WERI-Rb-1 (cell line): ENCODE measurements at regions not wholly inside any gene's neighbourhood (a gene's known extent, or its start where the extent isn't known, plus 50 kb on each side); places are given as distances from the start of the nearest gene placed in this dataset.

Experiments
- DNase-seq: peaks from one replicate; pipeline ENCODE4 v3.0.0-alpha.2; 2020
- H3K27ac ChIP-seq: fragments of 250-450 bp; sonication (Bioruptor Pico); 2 replicates; pipeline ENCODE4 v1.5.1; 2020; ENCODE audit warnings: mild to moderate bottlenecking, moderate library complexity
- H3K27me3 ChIP-seq: fragments of 250-450 bp; sonication (Bioruptor Pico); 2 replicates; pipeline ENCODE4 v1.5.1; 2021; ENCODE audit warnings: mild to moderate bottlenecking, low read depth, moderate library complexity; ENCODE audit not compliant: insufficient read depth, severe bottlenecking
- H3K36me3 ChIP-seq: fragments of 250-450 bp; sonication (Bioruptor Pico); 2 replicates; pipeline ENCODE4 v1.5.1; 2020; ENCODE audit warnings: mild to moderate bottlenecking, moderate library complexity
- H3K4me3 ChIP-seq: 2 replicates; pipeline ENCODE4 v1.5.1; 2011; ENCODE audit warnings: low read depth, mild to moderate bottlenecking, control low read depth, low read length
- H3K9me3 ChIP-seq: fragments of 250-450 bp; sonication (Bioruptor Pico); 2 replicates; pipeline ENCODE4 v1.5.1; 2021; ENCODE audit warnings: mild to moderate bottlenecking, moderate library complexity; ENCODE audit not compliant: severe bottlenecking
- TF ChIP-seq, protein P1 (sequence below): IDR thresholded peaks from 2 replicates; pipeline ENCODE4 v1.5.1; 2011; ENCODE audit warnings: low read depth, mild to moderate bottlenecking, control low read depth, inconsistent platforms, low read length

DNA sequence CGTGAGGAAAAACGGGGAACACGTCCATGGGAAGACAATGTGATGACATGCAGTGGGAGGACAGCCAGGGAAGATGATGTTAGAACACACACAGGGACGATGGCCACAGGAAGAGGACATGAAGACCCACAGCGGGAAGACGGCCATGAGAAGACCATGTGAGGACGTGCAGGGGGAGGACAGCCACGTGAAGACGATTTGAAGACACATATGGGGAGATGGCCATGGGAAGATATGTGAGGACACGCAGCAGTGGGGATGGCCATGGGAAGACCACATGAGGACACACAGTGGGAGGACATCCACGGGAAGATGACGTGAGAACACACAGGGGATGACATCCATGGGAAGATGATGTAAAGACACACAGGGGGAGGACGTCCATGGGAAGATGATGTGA, 83.8 kb downstream of the UQCRFS1 start:
- no peak for DNase-seq
- peaks cover 69% of the 10 kb centered on the region for H3K27me3 ChIP-seq
- no peak overlapping the region for H3K27ac ChIP-seq
- H3K9me3 ChIP-seq = no peaks in the 10 kb centered on the region
- no peaks in the 10 kb centered on the region for H3K36me3 ChIP-seq
- TF ChIP-seq, protein P1, sequence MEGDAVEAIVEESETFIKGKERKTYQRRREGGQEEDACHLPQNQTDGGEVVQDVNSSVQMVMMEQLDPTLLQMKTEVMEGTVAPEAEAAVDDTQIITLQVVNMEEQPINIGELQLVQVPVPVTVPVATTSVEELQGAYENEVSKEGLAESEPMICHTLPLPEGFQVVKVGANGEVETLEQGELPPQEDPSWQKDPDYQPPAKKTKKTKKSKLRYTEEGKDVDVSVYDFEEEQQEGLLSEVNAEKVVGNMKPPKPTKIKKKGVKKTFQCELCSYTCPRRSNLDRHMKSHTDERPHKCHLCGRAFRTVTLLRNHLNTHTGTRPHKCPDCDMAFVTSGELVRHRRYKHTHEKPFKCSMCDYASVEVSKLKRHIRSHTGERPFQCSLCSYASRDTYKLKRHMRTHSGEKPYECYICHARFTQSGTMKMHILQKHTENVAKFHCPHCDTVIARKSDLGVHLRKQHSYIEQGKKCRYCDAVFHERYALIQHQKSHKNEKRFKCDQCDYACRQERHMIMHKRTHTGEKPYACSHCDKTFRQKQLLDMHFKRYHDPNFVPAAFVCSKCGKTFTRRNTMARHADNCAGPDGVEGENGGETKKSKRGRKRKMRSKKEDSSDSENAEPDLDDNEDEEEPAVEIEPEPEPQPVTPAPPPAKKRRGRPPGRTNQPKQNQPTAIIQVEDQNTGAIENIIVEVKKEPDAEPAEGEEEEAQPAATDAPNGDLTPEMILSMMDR = no peak
- H3K4me3 ChIP-seq = no peak overlapping the region

DNA sequence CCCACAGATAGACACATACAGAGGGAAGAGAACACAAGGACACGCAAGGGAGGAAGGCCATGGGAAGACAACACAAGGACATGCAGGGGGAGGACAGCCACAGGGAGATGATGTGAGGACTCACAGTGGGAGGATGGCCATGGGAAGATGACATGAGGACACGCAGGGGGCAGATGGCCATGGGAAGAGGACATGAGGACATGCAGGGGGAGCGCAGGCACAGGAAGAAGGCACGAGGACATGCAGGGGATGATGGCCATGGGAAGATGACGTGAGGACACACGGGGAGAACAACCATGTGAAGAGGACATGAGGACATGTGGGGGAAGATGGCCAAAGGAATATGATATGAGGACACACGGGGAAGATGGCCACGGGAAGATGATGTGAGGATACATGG, 84.7 kb downstream of the UQCRFS1 start:
- TF ChIP-seq, protein P1 = no peak
- Histone ChIP-seq H3K9me3 (no peaks in the 10 kb centered on the region), H3K36me3 (no peaks in the 10 kb centered on the region), H3K27ac (no peak overlapping the region), H3K27me3 (peaks cover 72% of the 10 kb centered on the region), H3K4me3 (no peak overlapping the region)
- no peak for DNase-seq

DNA sequence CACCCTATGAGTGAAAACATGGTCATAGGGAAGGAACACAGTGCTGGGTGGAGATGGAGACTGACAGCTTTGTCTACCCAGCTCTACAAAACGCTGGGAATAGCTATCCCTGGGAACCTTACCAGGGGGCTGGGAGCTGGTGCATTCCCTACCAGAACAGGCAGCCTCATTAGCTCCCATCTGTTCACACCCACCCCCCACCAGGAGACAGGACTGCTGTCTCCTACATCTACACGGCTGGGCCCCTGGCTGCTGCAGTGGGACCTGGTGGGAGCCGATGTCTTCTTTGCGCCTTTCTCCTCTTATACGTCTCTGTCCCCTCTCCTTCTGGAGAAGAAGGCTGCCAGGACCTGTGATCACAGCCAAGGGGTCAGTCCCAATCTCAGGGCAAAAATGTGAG, 90.8 kb downstream of the UQCRFS1 start:
- TF ChIP-seq, protein P1 = no peak
- no peak overlapping the region for H3K4me3 ChIP-seq
- H3K36me3 ChIP-seq = no peaks in the 10 kb centered on the region
- H3K27ac ChIP-seq = no peak overlapping the region
- H3K27me3 ChIP-seq = peaks cover 70% of the 10 kb centered on the region
- H3K9me3 ChIP-seq = no peaks in the 10 kb centered on the region
- no peak for DNase-seq

DNA sequence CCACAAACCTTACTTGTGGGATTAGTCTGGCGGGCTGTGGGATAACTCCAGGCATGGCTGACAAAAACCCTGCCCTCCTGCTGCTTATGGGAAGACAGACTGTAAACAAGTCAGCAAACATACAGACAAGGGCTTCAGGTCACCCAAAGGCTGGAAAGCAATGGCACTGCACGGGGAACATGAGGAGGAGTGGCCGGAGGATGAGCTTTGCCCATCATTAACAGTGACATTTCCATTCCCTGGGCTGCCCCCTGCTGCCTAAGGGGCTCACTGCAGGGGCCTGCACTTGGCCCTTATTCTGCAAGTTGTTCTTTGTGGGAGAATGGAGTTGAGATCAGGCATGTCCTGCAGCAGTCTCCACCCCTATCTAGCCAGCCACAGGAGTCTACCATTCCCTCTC, 91.3 kb downstream of the UQCRFS1 start:
- Histone ChIP-seq H3K36me3 (no peaks in the 10 kb centered on the region), H3K9me3 (no peaks in the 10 kb centered on the region), H3K4me3 (no peak overlapping the region), H3K27ac (no peak overlapping the region), H3K27me3 (peaks cover 68% of the 10 kb centered on the region)
- TF ChIP-seq, protein P1 = peak; percentile 68
- no peak for DNase-seq

DNA sequence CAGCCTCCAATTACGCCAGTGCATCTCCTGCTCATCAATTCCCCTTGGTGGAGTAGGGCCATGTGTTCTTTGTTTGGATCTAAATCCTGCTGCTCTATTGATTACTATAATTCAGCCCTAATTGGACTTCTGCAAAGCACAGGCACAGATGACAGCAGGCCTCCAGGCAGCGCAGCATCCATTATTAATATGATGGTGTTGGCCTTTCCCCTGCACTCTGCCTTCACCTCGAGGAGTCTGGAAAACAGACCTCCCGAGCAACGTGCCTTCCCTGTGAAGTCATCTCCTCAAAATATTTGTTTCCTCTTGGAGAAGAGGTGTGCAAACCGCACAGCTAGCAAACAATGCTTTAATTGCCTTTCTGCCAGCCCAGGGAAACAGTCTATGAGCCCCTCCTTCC, 92.5 kb downstream of the UQCRFS1 start:
- peaks cover 5% of the 10 kb centered on the region for H3K9me3 ChIP-seq
- H3K4me3 ChIP-seq = no peak overlapping the region
- DNase-seq = no peak
- H3K27me3 ChIP-seq = peaks cover 68% of the 10 kb centered on the region
- TF ChIP-seq, protein P1 = no peak
- no peak overlapping the region for H3K27ac ChIP-seq
- no peaks in the 10 kb centered on the region for H3K36me3 ChIP-seq

DNA sequence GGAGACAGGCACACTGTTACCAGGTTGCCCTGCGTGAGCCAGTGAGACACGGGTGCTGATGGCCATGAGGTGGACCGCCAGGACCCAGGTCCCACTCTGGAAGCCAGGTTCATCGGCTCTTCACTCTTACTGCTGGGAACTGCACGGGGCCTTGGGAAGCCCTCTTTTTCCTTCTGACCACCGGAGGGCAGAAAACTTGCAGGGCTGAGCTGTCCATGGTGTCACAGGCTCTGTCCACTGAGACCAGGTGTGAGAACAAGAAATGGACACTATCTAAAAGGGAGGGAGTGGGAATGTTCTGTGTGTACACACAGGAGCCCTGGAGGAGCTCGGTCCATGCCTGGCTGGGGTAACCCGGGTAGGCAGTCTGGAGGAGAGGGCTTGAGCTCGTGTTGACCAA, 93.4 kb downstream of the UQCRFS1 start:
- no peak for DNase-seq
- H3K36me3 ChIP-seq = no peaks in the 10 kb centered on the region

More for the DNA sequence above, 93.4 kb downstream of the UQCRFS1 start:
- Histone ChIP-seq H3K4me3 (no peak overlapping the region), H3K9me3 (peaks cover 5% of the 10 kb centered on the region), H3K27me3 (peaks cover 70% of the 10 kb centered on the region), H3K27ac (no peak overlapping the region)
- TF ChIP-seq, protein P1 = no peak
